PC-9 (cell line): ENCODE measurements at regions not wholly inside any gene's neighbourhood (a gene's known extent, or its start where the extent isn't known, plus 50 kb on each side); places are given as distances from the start of the nearest gene placed in this dataset.

Source experiments
- EZH2 ChIP-seq: fragments of 200-600 bp; sonication (generic); IDR thresholded peaks from 2 replicates; pipeline ENCODE4 v1.8.0; 2017; ENCODE audit warnings: antibody characterized with exemption, low read depth
- TF ChIP-seq, protein P1 (sequence below): fragments of 200-600 bp; sonication (generic); conservative IDR thresholded peaks from 2 replicates; pipeline ENCODE4 v1.6.1; 2017; ENCODE audit warnings: mixed run types, antibody characterized with exemption, mild to moderate bottlenecking, moderate library complexity

DNA sequence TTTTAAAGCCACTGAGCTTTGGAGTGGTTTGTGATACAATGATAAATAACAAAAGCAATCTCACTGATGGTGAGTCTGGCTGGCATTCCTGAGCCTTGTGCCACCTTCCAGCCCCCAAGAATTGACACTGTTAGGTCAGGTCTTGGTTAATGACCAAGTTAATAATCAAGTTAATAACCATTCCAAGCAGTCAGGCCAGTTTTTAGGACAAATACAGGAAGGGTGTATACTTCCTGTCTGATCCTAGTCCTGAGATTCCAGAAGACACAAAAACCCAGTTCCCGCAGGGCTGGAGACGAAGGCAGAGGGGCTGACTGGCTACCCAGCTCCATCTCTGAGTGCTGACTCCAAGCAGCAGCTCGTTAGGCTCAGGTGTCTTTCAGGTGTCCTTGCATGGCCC, 74.6 kb upstream of the LAPTM4A start:
- TF ChIP-seq, protein P1, sequence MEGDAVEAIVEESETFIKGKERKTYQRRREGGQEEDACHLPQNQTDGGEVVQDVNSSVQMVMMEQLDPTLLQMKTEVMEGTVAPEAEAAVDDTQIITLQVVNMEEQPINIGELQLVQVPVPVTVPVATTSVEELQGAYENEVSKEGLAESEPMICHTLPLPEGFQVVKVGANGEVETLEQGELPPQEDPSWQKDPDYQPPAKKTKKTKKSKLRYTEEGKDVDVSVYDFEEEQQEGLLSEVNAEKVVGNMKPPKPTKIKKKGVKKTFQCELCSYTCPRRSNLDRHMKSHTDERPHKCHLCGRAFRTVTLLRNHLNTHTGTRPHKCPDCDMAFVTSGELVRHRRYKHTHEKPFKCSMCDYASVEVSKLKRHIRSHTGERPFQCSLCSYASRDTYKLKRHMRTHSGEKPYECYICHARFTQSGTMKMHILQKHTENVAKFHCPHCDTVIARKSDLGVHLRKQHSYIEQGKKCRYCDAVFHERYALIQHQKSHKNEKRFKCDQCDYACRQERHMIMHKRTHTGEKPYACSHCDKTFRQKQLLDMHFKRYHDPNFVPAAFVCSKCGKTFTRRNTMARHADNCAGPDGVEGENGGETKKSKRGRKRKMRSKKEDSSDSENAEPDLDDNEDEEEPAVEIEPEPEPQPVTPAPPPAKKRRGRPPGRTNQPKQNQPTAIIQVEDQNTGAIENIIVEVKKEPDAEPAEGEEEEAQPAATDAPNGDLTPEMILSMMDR = no peak
- no peak for TF ChIP-seq EZH2
